GM19372 (cell line): ENCODE measurements at regions not wholly inside any gene's neighbourhood (a gene's known extent, or its start where the extent isn't known, plus 50 kb on each side); places are given as distances from the start of the nearest gene placed in this dataset.

Source experiments
- ATAC-seq: cut with Tn5 transposase; IDR thresholded peaks from one replicate; pipeline ENCODE4 v1.9.1; 2021; ENCODE audit warnings: mild to moderate bottlenecking, low read depth, moderate library complexity; ENCODE audit not compliant: unreplicated experiment

- no peak for ATAC-seq
These were observed 287.4 kb downstream of the MBD2 start for GRCh38 chr18:53937037-53937436.

DNA sequence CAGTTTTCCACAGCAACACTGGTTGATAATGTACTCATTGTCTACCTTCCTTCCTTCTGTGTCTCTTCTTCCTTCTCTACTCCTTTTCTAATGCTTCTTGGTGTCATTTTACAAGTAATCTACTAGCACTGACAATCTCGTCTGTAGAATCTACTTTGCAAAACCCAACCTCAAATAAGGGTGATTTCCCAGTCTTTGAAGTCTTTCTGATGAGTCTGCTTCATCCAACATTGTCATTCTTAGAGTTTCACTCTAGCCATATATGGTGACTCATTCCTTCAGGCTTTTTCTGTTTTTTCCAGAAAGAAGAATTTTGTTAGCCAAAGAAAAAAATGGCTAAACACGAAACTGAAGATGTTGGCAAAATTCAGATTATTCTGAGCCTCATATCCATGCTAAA lies 288.7 kb downstream of the MBD2 start:
- ATAC-seq = no peak

DNA sequence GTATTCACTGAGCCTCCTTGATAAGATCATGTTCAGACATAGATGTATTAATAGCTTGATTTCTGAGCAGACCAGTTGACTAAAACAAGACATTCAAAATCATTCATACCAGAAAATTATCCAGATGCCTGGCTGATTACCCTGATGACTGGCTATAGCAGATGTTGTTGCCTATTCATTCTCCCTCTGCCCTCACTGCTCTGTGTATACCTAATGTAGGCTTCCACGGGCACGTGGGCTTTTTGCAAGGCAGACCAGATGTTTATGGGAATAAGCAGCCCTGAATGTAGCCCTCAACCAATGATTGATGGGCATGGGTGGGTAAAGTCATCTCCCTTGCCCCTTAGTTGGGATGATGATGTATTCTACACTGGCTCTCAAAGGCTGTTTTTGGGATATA lies 289.1 kb downstream of the MBD2 start:
- no peak for ATAC-seq

GRCh38 chr18:53920312-53921075 lies 304.0 kb downstream of the MBD2 start:
- no peak for ATAC-seq

DNA sequence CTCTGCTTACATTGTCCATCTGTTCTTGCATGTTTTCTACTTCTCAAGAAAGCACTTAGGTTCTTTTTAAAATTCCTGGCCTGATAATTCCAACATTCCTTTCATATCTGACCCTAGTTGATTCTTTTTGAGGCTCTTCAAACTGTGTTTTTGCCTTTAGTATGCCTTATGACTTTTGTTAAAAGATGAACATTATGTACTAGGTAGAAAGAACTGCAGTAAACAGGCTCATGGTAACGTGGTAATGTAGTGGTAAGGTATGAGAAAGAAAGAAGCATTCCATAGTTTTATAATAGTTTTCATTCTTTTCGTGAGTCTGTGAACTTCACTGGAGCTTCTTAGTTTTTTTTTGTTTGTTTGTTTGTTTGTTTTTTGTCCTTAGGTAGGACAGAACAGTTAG lies 306.4 kb downstream of the MBD2 start:
- no peak for ATAC-seq

DNA sequence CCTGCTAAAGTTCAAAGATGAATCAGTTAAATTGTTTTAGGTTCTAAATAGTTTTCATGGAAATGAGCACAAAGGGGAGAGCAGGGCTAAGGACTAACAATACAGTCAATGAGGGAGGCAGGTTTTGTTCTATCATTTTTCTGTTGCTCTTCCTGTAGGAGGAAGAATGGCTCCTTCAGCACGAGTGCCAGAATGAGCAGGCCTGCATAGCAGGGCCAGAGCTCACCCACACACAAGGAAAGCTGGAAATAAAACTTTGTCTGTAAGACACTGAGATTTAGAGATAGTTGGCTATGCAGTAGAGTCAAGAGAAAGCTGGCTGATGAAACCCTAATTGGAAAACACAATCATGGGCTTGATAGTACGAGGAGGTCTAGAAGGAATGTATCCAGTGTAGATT lies 313.3 kb downstream of the MBD2 start:
- no peak for ATAC-seq

DNA sequence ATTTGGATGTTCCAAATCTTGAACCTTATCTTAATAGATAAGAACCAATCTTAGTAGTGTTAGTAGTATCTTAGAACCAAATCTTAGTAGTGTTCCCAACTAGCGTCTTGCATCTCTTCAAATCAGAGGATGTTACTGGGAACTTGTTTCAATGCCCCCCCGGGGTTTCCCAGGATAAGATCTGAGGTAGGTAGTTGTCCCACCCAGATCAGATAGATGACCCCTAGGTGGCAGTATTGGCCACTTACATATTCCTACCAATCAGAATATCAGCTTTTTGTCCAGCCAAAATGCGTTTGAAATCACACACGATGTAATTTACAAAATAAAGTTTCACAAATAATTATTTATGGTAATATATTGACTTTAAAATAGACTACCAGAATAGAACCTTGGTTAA lies 314.8 kb downstream of the MBD2 start:
- no peak for ATAC-seq

DNA sequence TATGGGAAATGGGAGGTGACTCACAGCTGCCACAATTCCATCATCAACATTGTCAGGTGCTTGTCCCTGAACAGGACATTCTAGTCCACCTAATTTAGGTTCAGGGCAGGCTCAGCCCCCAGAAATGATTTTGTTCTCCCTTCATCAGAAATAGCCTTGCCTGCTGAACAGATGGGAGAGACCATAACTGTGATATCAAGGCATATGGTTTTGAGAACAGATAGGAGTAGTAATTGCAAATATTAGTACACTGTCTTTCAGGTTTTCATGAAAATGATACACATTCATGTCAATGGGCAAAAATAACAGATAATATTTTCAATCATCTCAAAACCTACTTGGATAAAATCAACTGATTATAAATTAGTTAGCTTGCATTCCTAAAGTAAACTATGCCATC lies 316.5 kb downstream of the MBD2 start:
- no peak for ATAC-seq

DNA sequence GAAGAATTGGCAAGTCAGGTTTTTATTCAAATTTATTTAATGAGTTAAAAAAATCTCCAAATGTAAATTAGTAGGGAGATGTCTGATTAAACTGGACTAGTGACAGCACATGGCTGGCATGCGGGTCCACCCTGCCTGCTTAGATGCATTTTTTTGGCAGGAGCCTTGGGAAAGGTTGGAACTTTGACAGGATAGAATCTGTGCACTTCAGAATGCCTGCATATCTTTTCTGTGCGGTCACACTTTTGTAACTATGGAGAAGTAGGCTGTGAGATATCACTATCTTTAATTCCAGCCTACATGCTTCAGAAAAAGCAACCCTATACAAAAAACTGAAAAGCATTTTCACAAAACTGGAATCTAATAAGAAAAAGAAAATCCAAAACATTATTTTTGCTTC lies 317.8 kb downstream of the MBD2 start:
- ATAC-seq = no peak

DNA sequence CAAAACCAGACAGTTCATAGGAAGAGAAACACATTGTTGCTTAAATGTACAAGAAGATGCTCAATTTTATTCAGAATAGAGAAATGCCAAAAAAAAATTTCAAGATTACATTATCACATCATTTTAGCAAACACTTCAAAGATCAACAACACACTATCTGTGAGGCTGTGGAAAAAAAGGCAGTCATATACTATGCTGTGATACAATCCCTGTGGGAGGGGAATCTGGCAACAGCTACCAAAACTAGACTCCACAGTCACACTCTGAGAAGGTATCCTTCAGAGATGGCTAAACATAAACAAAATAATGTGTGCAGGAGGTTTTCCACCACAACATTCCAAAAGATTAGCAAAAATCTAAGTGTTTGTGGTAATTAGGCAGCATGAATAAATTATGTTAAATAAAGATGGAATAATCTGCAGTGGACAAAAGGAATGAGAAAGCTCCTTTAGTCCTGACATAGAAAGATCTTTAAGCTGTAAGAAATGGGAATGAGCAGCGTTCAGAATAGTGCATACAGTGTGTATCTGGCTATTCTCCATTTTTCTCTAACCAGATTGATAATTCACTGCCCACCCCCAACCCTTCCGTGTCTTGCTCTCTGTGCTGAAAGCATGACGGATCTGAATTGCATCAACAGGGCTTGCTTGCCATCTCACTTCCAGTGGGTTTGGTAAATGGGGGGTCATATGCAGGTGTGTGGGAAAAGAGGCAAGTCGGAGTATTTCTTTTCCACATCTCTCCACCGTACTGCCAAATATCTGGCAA lies 329.6 kb downstream of the MBD2 start:
- ATAC-seq = no peak

GRCh38 chr18:53887447-53887846 lies 337.0 kb downstream of the MBD2 start:
- no peak for ATAC-seq

- no peak for ATAC-seq
These were observed 338.4 kb downstream of the MBD2 start for GRCh38 chr18:53886058-53886457.

DNA sequence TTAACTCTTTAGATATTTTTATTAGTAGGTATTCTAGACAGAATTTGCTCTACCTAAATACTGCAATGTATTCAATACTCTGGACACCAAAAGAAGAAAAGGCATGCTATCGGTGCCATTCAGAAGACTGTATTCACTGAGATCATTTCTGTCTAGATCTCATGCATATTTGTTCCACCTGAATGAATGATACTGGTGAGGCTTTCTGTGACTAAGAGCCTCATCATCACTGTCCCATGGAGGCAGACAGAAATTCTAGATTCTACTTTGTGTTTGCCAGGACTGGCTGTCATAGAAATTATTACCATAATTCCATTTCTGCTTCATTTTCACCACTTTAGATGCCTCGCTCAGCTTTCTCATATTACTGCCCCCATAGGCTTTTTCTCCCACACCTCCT lies 340.7 kb downstream of the MBD2 start:
- no peak for ATAC-seq

GRCh38 chr18:53874103-53874502 lies 350.4 kb downstream of the MBD2 start:
- no peak for ATAC-seq

DNA sequence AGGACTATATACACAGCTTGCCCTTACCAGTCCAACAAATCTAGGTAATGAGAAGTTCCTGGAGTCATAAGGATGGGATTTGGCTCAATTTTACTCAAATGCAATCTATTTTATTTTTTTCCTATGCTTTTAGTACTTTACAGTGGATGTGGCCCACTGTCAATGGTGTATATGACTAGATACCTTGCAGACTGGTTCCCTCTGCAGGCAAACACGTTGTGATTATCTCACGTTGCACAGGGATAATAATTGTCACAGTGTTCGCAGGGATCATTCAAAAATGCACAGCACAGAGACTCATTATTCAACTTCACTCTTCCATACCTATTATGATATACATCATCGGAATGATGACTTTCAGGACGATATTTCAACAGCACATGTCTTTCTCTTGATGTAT lies 359.7 kb downstream of the MBD2 start:
- ATAC-seq = no peak

DNA sequence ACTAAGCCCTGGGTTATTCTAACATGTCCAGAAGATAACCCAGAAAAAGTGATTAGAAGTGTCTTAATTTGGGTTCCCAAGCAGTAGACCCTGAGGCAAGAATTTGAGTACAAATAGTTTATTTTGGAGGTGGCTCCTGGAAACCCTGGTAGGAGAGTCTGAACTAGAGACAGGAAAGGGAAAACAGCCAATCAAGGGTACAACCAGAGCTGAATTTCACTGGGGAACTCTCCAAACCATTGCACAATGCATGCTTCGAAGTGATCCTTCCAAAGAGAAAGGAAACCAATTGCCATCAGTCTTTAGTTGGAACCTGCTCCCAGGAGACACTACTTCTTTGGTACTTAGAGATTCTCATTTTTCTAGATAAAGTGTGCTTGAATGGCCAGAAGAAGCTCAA lies 361.5 kb downstream of the MBD2 start:
- no peak for ATAC-seq

GRCh38 chr18:53861185-53861584 lies 363.3 kb downstream of the MBD2 start:
- ATAC-seq = no peak

DNA sequence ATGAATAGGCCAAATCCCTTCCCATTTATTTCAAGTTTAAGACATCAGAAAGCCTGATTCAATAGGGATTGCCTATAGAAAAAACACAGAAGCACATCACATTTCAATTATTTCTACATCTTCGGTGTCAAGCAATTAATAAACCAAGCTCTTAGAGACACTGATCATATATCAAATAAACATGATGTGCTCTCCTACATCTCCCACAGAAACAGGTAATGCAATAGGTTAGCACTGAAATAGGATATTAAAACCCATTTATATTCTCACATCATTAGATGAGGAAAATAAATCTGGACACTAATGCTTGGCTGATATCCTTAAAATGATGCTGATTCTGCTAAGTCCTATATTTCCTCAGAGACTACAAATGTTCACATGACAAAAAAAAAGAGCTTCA lies 364.7 kb downstream of the MBD2 start:
- no peak for ATAC-seq

GRCh38 chr18:53850902-53851301 lies 373.6 kb downstream of the MBD2 start:
- no peak for ATAC-seq

DNA sequence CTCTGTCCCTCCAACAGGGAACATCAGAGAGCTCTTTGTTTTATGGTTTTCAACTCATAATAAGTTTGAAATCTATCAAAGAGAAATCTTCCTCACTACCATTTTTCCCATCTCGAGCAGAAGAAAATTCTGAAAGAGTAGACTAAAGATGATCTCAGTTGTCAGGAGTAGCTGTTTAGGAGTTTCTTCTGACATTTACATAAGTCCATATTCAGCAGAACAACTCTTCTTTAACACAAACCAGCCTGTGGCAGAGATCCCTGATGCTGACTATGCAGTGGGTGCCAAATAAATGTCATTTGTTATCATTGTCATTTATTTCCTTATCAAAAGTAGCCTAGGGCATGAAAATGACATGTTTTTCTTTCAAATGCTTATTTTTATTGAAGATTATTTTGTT lies 380.7 kb downstream of the MBD2 start:
- no peak for ATAC-seq

DNA sequence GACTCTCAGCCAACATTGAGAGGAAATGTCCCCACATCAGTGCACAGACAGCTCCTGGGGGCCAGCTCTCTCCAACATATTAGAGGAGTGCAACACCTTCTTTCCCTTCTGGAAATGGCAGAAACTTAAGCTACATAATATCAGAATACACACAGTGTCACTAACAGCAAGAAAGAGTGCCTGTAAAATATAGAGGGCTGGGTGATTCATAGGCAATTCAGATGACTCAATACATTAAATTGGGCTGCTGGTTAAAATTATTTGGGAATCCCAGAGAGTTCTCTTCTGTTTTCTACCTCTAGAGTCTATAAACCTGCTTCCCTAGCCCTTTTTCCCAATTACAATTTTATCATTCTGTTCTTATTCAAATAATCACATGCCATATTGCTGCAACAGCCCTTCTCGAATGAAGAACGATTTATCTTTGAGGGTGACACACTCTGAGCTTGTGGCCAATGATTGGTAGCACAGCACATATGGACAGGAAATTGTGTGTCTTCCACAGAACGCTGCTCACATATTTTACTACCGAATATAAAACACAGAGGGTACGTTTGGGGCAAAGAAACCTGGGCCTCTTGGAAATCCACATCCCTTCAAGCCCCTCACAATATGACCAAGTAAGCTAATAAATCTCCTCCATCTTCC lies 381.2 kb downstream of the MBD2 start:
- no peak for ATAC-seq

DNA sequence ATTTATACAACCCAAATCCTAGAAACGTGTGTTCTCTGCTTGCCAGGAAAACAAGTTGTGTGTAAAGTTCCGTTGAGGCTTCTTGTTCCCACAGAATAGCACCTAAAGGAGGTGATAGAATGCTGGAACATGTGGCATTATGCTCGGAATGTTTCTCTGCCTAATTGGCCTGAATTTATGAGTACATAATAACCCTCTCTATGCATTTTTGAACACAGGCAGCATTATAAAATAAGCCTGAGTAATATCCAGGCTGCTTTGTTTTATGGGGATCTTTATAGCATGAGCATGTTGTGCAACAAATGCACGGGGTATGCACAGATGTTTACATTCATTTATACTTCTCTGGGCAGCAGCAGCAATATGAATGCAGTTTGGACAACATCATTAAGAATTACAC lies 385.7 kb downstream of the MBD2 start:
- no peak for ATAC-seq
